ENCODE measurements at regions not wholly inside any gene's neighbourhood (a gene's known extent, or its start where the extent isn't known, plus 50 kb on each side); places are given as distances from the start of the nearest gene placed in this dataset.

GRCh38 chr1:244205171-244205570 lies 154.1 kb downstream of the ZBTB18 start:
- intact Hi-C loops (cut with DNase I) = loop anchor here in 1 of 10 donors (5.0 kb wide), 1 partner anchor 33 kb away; no protein-coding TSS in a partner anchor
- H3K36me3 ChIP-seq = no peaks in the 10 kb centered on the region
- no peak for DNase-seq
- no peak overlapping the region for H3K4me3 ChIP-seq
- H3K9me3 ChIP-seq = no peaks in the 10 kb centered on the region
- TF ChIP-seq, protein P1, sequence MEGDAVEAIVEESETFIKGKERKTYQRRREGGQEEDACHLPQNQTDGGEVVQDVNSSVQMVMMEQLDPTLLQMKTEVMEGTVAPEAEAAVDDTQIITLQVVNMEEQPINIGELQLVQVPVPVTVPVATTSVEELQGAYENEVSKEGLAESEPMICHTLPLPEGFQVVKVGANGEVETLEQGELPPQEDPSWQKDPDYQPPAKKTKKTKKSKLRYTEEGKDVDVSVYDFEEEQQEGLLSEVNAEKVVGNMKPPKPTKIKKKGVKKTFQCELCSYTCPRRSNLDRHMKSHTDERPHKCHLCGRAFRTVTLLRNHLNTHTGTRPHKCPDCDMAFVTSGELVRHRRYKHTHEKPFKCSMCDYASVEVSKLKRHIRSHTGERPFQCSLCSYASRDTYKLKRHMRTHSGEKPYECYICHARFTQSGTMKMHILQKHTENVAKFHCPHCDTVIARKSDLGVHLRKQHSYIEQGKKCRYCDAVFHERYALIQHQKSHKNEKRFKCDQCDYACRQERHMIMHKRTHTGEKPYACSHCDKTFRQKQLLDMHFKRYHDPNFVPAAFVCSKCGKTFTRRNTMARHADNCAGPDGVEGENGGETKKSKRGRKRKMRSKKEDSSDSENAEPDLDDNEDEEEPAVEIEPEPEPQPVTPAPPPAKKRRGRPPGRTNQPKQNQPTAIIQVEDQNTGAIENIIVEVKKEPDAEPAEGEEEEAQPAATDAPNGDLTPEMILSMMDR (IDR thresholded peaks at IDR 0.05) = no peak
- H3K27ac ChIP-seq = no peak overlapping the region
- peaks cover 0 to 26% (median 12%) of the 10 kb centered on the region in 9 donors for H3K4me1 ChIP-seq
- ATAC-seq = no peak
- H3K27me3 ChIP-seq = no peaks in the 10 kb centered on the region
- 75 to 78% methylated on average over 3 of the region's 3 CpGs for WGBS, 2 donors

- TF ChIP-seq, protein P1 (IDR thresholded peaks at IDR 0.05) = no peak
- Histone ChIP-seq H3K27ac (peak overlapping the region in 1 of 10 donors; percentile 73), H3K9me3 (no peaks in the 10 kb centered on the region), H3K4me1 (peaks cover 0 to 28% (median 12%) of the 10 kb centered on the region in 9 donors), H3K27me3 (no peaks in the 10 kb centered on the region), H3K4me3 (no peak overlapping the region), H3K36me3 (no peaks in the 10 kb centered on the region)
- DNase-seq = no peak
- WGBS, 2 donors = 94 to 96% methylated on average over 3 of the region's 3 CpGs
- no peak for ATAC-seq
- intact Hi-C loops (cut with DNase I) = loop anchor here in 1 of 10 donors (5.0 kb wide), 1 partner anchor 34 kb away; no protein-coding TSS in a partner anchor
Measured at GRCh38 chr1:244205906-244206305, 154.8 kb downstream of the ZBTB18 start.

DNA sequence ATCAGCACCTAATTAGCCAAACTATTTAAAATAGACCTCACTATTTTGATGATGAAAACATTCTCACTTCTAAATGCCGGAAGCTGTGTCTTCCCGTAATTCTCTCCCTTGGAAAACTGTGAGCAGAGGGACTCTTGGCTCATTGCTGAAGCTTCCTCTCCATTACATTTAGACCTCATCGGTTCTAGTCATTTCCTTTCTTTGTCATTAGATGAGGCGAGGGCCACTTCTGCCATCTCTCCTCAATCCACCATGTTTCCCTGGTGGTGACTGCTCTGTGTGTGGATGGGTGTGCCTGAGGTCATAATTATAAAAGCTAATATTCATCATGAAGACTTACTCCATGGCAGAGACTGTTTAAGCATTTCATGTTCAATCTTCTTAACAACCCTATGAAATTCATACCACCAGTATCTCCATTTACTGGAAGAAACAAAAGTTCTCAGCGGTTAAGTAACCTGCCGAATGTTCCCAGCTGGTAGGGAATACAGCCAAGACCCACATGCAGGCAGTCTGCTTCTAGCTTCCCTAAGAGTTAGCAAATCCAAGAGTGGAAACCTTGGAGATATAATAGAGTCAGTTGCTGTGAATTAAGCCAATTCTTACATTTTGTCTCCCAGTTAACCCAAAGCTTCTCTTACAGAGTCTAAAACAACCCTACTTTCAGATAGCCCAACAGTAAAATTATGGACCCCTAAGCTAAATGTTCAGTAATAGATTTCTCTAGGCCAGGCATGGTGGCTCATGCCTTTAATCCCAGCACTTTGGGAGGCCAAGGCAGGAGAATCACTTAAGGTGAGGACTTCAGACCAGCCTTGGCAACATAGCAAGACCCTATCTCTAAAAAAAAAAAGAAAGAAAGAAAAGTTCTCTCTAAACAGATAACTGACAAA lies 156.2 kb downstream of the ZBTB18 start:
- ATAC-seq (peak in 6 of 8 donors; percentile 23 to 81 (median 57)), DNase-seq (no peak)
- peaks cover 0 to 28% (median 12%) of the 10 kb centered on the region in 9 donors for H3K4me1 ChIP-seq
- no peaks in the 10 kb centered on the region for H3K36me3 ChIP-seq
- no peaks in the 10 kb centered on the region for H3K9me3 ChIP-seq
- intact Hi-C loops (cut with DNase I) = loop anchor here in 1 of 10 donors (5.0 kb wide), 1 partner anchor 35 kb away; no protein-coding TSS in a partner anchor
- TF ChIP-seq, protein P1 (IDR thresholded peaks at IDR 0.05) = no peak
- WGBS, 2 donors = 62 to 70% methylated on average over 6 of the region's 6 CpGs
- no peak overlapping the region for H3K4me3 ChIP-seq
- H3K27ac ChIP-seq = peak overlapping the region in 8 of 10 donors; percentile 12 to 73 (median 45)
- H3K27me3 ChIP-seq = no peaks in the 10 kb centered on the region

DNA sequence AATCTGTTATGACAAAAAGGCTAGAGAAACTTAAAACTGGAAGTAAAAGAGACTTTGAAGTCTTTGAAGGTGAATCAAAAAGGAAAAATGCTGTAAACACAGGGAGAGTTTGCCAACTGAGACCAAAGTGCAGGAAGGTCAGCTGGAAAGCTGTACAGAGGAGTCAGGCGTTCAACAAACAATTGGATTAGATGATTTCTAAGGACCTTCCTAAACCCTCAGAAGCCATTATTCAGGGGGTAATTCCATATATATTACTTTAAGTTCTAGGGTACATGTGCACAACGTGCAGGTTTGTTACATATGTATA lies 156.8 kb downstream of the ZBTB18 start:
- H3K4me1 ChIP-seq = peaks cover 0 to 34% (median 12%) of the 10 kb centered on the region in 9 donors
- no peak for DNase-seq
- intact Hi-C loops (cut with DNase I) = loop anchor here in 1 of 10 donors (5.0 kb wide), 1 partner anchor 36 kb away; no protein-coding TSS in a partner anchor
- H3K27me3 ChIP-seq = no peaks in the 10 kb centered on the region
- H3K27ac ChIP-seq = peak overlapping the region in 8 of 10 donors; percentile 12 to 73 (median 45)
- WGBS, 2 donors = 82 to 83% methylated on average over 2 of the region's 2 CpGs
- TF ChIP-seq, protein P1 (IDR thresholded peaks at IDR 0.05) = no peak
- H3K9me3 ChIP-seq = no peaks in the 10 kb centered on the region
- ATAC-seq = no peak
- H3K4me3 ChIP-seq = no peak overlapping the region
- no peaks in the 10 kb centered on the region for H3K36me3 ChIP-seq
